NOMO-1 treated with DMSO at 0.1 percent for 48 hours (cell line): ENCODE measurements at regions not wholly inside any gene's neighbourhood (a gene's known extent, or its start where the extent isn't known, plus 50 kb on each side); places are given as distances from the start of the nearest gene placed in this dataset.

Experiments used
- DNase-seq: peaks from one replicate; lab custom pipeline; 2025; ENCODE audit not compliant: unreplicated experiment; lab: John Stamatoyannopoulos, UW

DNA sequence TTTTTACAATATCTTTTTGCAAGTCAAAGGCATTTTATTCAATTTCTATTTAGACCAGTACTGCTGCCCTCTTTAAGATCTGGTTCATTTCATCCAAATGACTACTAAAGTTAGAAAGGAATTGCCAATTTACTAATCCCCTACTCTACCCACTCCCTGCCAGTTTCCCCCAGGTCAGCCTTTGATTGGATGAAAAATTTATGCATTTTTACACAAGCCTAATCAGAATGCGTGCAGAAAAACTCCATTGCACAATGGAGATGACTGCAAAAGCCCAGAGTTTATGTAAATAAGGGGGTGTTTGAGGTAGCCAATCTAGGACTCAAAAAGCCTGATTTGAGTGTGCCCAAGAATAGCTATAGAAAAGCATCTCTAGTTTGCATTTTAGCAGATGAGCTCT is 310.6 kb downstream of the PABPC4L start:
- DNase-seq = no peak

DNA sequence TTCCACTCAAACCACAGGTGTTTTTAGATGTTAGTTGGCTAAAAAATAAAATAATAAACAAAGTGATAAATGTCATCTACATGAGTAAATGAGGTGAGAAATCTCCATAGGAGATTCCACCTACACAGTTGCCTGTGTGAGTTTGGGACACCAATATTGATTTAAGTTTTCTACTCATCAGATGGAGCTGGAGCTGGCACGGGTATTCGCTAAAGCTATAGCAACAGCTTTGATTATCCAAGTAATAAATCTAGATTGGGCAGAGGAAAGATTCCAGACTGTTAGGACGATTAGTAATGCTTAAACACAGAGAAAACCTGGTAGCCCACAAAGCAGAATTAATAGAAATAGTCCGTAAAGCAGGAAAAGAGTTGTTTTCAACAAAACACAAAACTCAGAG is 313.9 kb downstream of the PABPC4L start:
- DNase-seq = no peak

DNA sequence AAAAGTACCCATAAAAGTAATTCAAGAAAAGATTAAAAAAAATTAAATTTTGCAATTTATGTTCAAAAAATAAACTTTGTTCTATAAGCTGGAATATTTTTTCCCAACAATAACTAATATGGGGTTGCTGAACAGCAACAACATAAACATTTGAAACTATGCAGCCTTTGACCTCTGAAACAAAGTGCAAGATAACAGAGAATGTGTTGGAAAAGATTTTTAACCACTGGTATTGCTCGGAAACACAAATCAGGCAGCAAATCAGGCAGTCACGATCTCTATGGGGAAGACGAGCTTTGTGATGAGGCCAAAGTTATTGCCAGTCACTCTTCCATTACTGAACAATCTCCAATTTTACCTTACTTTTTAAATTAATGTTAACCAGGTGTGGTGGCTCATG is 332.1 kb downstream of the PABPC4L start:
- no peak for DNase-seq

DNA sequence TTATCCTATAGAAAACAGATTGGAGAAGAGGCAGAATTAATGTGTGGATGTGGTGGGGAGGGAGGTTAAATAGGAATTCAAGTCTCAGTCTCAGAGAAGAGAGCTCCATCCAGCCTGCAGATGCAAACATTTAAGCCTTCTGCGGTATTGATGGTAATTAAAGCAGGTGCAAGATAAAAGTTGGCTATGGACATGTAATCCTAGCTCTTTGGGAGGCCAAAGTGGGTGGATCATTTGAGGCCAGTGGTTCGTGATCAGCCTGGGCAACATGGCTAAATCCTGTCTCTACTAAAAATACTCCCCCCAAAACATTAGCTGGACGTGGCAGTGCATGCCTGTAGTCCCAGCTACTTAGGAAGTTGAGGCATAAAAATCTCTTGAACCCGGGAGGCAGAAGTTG is 332.7 kb downstream of the PABPC4L start:
- no peak for DNase-seq

DNA sequence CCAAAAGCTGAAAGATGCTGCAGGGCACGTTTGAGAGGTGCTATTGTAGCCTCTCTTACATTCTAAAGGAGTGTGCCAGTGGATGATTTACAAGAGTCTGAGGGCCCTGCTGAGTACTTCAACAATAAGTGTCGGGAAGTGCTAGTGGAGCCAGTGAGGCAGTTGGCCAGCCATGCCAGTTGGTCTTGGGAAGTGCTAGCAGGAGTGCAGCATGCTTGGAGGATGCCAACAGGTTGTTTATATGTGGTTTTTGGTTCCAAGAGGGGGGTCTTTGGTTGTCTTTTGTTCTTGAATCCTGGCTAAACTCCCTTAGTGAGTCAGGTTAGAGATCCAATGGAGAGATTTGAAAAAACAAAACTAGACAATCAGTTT is 335.3 kb downstream of the PABPC4L start:
- no peak for DNase-seq

DNA sequence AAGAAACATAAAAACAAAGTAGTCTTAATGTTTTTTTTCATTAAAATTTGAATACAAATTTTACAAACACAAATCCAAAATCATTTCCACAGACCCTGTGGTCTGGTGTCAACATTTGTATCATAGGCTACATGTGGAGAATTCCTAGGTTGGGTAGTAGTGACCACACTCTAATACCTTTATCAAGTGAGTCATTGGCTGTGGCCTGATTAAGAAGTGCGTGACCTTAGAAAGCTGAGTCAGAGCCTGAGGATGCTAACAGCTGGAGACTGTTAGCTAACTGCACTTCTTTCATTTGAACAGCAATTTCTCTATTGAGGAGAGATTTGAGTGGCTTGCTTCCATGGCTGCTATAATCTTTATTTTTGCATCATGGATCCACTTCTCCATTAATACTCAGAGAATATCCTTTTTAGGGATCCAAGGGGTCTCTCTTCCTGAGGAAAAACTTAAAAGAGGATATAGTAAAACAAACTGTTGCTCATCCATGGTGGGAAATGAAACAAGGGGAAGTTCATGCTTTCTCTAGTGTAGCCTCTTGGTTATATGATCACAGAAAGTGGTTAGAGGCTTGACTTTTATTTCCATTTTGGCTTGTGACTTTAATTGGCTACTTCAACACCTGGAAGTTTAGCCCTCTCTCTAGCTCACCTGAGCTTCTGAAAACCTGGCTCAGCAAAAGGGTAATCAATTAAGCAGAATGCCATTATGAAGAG is 335.8 kb downstream of the PABPC4L start:
- no peak for DNase-seq

DNA sequence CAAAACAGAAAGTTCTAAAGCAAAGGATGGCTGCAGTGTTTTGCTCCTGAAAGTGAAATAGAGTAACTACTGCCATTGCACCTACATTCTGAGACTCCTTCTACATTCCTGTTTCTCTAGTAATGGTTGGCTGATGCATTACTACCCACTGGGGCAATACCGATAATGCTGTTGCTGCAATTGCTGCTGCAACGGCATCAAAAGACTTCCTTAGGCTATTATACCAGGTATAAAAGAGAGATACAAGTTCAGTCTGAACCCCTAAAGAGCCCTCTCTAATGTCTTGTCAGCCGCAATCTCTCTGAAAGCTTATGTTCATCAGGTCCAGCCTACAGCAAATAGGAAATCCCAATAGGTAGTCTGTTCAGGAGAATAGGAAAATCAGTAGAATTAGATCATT is 338.4 kb downstream of the PABPC4L start:
- no peak for DNase-seq

DNA sequence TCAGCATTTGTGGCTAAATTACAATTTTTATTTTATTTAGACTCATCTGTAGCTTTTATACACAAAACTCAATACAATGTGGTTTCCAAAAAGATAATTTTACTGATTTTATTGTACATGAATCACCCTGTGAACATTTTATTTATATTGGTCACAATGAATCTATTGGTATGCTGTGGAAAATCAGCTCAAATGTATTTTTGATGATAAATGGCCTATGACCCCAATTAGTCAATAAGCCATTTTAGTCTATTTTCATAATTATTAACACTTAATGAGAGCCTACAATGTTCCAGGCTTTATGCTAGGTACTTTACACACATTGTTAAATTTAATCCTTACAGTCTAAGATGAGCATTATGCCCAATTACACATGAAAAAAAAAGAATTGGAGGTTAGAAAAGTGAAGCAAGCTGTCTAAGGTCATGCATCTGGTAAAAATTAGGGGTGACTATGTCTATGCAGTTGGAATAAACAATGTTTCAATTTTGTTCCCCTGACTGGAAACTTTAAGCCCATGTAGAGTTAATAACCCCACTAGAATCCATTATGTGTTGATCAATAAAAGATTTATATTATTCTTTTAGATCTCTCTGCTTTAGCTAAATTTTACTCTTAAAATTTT is 344.7 kb downstream of the PABPC4L start:
- no peak for DNase-seq

DNA sequence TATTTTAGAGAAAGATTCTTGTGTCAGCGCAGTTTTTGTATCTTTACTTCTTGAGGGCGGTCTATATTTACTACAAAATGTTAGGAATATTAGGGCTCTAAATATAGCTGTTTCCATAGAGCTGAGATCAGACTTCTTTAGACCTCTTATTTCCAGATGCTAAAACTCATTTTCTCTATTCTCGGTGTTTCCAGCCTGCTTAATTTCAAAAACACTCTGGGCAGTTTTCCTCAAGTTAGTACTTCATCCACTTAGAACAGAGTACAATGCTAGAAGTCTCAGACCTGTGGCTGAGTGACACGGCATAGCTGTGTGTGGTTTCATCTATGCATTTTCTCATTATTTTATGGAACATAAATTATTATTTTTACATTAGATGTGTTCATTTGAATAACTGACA is 346.6 kb downstream of the PABPC4L start:
- no peak for DNase-seq

DNA sequence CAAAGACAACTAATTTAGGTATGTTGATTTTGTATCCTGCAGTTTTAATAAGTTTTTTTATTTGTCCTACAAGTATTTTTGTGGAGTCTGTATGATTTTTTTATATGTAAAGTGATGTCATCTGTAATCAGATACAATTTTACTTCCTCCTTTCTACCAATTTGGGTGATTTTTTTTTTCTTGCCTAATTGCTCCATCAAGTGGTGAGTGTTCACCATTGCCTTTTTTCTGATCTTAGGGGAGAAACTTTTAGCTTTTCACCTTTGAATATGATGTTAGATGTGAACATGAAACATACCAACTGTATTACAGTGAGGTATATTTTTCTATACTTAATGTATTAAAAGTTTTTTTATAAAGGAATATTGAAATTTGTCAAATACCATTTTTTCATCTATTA is 362.3 kb downstream of the PABPC4L start:
- no peak for DNase-seq

DNA sequence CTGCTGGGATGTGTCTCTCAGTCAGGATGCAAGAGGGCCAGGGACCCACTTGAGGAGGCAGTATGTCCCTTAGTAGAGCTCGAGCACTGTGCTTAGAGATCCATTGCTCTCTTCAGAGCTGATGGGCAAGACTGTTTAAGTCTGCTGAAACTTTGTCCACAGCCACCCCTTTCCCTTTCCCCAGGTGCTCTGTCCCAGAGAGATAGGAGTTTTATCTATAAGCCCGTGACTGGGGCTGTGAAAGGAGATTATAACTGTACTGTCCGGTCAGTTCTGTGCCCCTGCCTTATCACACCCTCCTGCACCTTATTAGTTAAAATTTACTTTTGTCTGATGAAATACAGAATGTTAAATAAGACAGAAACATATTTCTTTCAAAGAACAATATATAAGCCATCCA is 378.4 kb downstream of the PABPC4L start:
- DNase-seq = no peak

DNA sequence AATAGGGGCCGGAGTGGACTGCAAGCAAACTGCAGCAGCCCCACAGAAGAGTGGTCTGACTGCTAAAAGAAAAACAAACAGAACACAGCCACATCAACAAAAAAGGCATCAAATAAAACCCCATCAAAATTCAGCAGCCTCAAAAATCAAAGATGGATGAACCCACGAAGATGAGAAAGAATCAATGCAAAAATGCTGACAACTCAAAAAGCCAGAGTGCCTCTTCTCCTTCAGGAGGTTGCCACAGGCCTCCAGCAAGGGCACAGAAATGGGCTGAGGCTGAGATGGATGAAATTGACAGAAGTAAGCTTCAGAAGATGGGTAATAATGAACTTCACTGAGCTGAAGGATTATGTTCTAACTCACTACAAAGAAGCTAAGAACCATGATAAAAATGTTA is 388.6 kb downstream of the PABPC4L start:
- DNase-seq = no peak

DNA sequence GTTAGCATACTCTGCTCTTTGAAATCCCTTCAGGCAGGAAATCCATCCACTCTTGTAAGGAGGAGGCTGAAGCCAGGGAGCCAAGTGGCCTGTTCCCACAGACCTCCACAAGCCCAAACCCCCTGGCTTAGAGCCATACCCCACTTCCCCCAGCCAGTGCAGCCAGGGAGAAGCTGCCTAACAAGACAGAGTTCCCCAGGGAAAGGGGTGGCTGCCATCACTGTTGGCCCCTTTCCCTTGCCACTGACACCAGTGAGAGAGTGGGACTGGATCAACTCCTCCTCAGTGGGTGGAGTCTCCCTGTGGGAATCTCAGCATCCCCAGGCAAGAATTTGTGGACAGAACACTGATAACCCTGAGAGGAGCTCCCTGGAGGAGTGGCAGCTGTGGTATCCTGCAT is 389.4 kb downstream of the PABPC4L start:
- no peak for DNase-seq

DNA sequence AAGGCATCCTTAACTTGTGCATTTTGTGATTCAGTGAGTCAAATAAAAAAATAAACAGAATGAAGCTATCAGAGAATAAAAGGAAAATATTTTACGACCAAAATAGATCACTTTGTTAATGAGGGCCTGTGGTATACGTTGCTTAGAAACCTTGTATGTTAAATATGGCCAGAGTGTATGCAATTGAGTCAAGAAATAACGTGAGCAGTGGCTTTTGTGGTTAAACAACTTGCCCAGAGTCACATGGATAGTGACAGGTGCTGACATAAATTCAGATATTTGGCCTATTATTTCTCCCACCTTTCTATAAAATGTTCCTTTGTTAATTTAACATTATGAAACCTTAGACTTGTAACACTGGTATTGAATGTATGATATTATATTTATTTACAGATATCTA is 393.4 kb downstream of the PABPC4L start:
- no peak for DNase-seq

DNA sequence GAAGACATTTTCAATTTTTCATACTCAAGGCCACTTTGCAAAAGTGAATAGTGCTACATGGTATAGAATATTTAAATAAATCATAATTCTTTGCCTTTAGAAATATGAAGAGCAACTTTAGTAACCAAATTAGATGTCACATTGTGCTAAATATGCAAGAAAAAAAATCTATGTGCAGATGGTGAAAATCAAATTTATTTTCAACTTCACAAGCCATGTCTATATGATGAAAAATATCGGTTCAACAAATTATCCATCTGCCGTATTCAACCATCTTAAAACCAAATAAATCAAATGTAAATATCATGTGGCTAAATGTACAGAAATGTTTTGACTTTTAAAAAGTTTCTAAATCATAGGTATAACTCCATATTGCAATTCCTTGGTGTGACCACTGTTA is 398.2 kb downstream of the PABPC4L start:
- DNase-seq = no peak

DNA sequence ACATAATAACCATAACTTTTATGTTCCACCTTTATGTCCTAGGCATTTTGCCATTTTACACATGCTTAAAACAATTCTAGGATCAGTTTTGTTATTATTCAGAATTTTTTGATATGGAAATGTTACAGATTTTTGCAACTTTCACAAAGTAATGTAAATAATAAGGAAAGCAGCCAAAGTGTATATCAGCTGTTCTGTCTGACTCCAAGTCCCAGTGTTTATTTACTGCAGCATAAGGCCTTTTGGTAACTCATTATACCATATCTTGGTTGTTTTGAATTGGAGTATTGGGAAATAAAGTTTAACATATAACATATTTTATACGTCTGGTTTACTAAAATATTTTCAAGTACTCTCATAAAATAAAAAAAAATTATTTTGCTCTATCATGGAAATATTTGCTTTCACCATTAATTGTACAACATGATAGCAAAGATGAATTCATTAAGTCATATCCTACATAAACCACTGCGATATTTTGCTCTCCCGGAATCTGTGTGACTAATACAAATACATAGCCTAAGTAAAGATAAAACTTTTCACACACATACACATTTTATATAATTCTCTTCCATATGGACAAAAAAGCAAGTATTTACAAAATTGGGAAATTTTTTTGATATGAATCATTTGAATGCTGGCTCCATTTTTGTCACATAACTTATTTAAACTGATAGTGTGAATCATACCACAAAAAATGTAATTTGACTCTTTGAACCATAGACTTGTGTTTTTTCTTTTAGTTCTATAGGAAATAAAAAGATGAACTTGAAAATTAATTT is 399.0 kb downstream of the PABPC4L start:
- no peak for DNase-seq

DNA sequence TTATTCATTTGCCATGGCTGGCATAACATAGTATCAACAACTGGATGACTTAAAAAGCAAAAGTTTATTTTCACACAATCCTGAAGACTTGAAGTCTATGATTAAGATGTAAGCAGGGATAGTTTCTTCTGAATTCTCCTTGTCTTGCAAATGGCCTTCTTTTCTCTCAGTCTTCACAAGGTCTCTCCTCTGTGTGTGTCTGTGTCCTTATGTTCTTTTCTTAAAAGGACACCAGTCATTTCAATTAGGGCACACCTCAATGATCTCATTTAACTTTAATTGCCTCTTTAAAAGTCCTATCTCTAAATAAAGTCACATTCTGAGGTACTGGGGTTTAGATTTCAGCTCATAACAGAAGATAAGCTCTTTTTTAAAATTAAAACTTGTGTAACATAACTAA is 399.7 kb downstream of the PABPC4L start:
- DNase-seq = no peak

DNA sequence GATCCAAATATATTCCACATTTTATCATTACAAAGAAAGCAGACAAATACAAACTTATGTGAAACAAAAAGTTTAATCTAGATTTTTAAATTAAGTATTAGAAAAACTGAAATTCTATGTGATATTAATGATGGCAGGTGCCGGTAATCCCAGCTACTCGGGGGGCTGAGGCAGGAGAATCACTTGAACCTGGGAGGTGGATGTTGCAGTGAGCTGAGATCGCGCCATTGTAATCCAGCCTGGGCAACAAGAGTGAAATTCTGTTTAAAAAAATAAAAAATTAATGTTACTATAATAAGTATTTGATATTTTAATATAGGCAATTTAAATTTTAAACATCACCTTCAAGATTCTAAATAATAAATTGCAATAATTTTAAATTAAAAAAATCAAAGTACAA is 400.6 kb downstream of the PABPC4L start:
- no peak for DNase-seq

DNA sequence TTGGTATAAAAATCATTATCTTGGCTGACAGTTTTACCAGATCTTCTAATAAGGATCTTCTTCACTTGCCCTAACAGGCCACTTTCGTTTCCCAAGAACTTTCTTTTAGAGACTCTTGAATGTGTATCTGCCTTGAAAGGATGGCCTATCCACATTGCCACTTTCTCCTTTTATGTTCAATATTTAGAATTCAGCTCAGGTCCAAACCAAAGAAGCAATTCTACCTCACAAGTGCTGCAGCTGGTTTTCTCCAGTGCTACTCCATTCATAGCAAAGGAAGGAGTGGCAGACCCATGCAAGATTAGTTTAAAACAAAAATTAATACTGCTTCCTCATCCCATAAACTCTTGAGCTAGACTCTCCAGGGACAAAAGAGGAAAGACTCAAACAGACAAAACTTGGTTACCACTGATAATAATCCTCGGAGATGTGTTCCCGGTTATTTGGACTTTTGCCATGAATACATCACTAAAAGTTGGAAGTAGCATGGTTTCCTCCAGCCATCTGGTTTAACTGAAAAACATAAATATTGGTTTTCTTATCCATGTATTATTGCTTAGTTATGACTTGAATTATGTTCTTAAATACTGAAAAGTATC is 401.8 kb downstream of the PABPC4L start:
- no peak for DNase-seq

DNA sequence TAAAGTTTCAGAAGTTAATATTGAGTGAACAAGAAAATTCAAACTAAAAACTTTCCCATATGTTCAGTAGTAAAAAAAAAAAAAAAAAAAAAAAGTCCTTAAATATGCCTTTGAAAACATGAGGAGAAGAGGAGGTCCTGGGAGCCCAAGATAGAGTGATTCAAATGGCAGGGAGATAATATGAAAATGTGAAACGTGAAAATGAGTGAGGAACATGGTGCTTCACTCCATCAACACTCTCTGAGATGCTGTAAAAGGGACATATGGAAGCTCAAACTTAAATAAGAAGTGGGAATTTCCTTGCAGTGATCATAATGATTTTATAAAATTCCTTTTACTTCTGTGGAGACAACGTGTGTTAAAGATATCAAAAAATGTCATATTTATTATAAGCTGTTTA is 423.9 kb downstream of the PABPC4L start:
- DNase-seq = no peak

DNA sequence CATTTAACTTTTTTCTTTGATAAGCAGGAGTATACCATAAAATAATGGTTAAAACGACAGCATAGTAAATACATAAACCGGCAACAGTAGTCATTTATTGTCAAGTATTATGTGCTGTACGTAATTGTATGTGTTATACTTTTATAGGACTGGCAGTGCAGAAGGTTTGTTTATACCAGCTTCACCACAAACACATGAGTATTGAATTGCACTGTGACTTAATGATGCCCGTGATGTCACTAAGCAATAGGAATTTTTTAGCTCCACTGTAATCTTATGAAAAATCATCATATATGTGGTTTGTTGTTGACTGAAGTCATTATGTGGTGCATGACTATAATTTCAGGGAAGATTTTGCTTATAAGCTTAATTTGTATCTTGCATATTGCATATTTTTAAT is 424.6 kb downstream of the PABPC4L start:
- no peak for DNase-seq

DNA sequence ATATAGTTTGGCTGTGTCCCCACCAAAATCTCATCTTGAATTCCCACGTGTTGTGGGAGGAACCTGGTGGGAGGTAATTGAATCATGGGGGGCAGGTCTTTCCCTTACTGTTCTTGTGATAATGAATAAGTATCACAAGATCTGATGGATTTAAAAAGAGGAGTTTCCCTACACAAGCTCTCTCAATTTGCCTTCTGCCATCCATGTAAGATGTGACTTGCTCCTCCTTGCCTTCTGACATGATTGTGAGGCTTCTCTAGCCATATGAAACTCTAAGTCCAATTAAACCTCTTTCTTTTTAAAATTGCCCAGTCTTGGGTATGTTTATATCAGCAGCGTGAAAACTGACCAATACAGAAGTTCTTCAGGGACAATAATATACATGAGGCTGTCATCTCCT is 425.1 kb downstream of the PABPC4L start:
- DNase-seq = no peak
